Erythroblast (primary cell): ENCODE measurements at regions not wholly inside any gene's neighbourhood (a gene's known extent, or its start where the extent isn't known, plus 50 kb on each side); places are given as distances from the start of the nearest gene placed in this dataset.
"Not testable (repeated sequence)": the region's sequence is repeated elsewhere in the genome, so short reads cannot be mapped to it uniquely, and the experiment has no call there.

ENCODE experiments used
- GATA1 ChIP-seq: IDR thresholded peaks from 2 replicates; pipeline ENCODE4 v1.6.1; 2011; ENCODE audit warnings: low read depth, mild to moderate bottlenecking, control low read depth, low read length, moderate library complexity
- POLR2A ChIP-seq: IDR thresholded peaks from 2 replicates; pipeline ENCODE4 v1.6.1; 2011; ENCODE audit warnings: mild to moderate bottlenecking, low read length

DNA sequence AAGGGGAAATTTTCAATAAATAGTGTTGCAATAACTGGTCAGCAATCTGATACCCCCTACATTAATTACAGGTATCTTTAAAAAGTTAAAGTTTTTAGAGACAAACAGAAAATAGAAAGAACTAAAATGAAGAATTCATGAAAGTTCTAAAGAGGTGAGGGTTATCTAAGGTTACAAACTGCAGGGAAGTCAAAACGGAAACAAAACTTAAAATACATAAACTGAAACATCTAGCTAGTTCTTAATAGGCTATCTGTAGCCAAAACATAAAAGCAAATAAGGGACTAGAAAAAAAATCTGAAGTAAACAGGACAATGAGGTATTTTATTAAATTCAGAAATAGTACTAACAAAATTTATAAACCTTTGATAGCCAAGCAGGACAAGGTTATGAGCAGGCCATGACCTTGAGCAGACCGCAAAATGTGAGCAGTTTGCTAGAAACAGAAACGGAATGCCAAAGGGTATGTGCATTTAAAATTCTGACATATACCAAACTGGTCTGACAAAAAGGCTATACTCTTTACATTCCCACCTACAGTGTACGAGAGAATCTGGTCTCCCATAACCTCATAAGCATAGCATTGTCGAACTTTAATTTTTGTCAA lies 56.9 kb upstream of the SRRM3 start:
- TF ChIP-seq POLR2A, GATA1: not testable (repeated sequence)
